Ishikawa (cell line): ENCODE measurements at regions not wholly inside any gene's neighbourhood (a gene's known extent, or its start where the extent isn't known, plus 50 kb on each side); places are given as distances from the start of the nearest gene placed in this dataset.

Experiments used
- CEBPB ChIP-seq: IDR thresholded peaks from 2 replicates; pipeline ENCODE4 v1.6.1; 2012
- CREB1 ChIP-seq: IDR thresholded peaks from 2 replicates; pipeline ENCODE4 v1.6.1; 2012; ENCODE audit warnings: low read depth
- EGR1 ChIP-seq: IDR thresholded peaks from 2 replicates; pipeline ENCODE4 v1.6.1; 2012
- EP300 ChIP-seq: IDR thresholded peaks from 2 replicates; pipeline ENCODE4 v1.6.1; 2012; ENCODE audit warnings: borderline replicate concordance
- FOXM1 ChIP-seq: IDR thresholded peaks from 2 replicates; pipeline ENCODE4 v1.6.1; 2012; ENCODE audit warnings: low read depth, borderline replicate concordance
- NFIC ChIP-seq: IDR thresholded peaks from 2 replicates; pipeline ENCODE4 v1.6.1; 2012
- RAD21 ChIP-seq: IDR thresholded peaks from 2 replicates; pipeline ENCODE4 v1.6.1; 2012; ENCODE audit warnings: low read depth
- REST ChIP-seq: IDR thresholded peaks from 2 replicates; pipeline ENCODE4 v1.6.1; 2012; ENCODE audit warnings: low read depth, mild to moderate bottlenecking
- TAF1 ChIP-seq: IDR thresholded peaks from 2 replicates; pipeline ENCODE4 v1.6.1; 2012; ENCODE audit warnings: low read depth, mild to moderate bottlenecking
- TCF12 ChIP-seq: IDR thresholded peaks from 2 replicates; pipeline ENCODE4 v1.6.1; 2012; ENCODE audit warnings: low read depth
- TEAD4 ChIP-seq: IDR thresholded peaks from 2 replicates; pipeline ENCODE4 v1.6.1; 2012
- YY1 ChIP-seq: IDR thresholded peaks from 2 replicates; pipeline ENCODE4 v1.6.1; 2012; ENCODE audit warnings: low read depth
- ZBTB7A ChIP-seq: IDR thresholded peaks from 2 replicates; pipeline ENCODE4 v1.6.1; 2012; ENCODE audit warnings: low read depth
- TF ChIP-seq, protein P1 (sequence below): IDR thresholded peaks from 2 replicates; pipeline ENCODE4 v1.6.1; 2012
- TF ChIP-seq, protein P2 (sequence below): IDR thresholded peaks from 2 replicates; pipeline ENCODE4 v1.6.1; 2012

DNA sequence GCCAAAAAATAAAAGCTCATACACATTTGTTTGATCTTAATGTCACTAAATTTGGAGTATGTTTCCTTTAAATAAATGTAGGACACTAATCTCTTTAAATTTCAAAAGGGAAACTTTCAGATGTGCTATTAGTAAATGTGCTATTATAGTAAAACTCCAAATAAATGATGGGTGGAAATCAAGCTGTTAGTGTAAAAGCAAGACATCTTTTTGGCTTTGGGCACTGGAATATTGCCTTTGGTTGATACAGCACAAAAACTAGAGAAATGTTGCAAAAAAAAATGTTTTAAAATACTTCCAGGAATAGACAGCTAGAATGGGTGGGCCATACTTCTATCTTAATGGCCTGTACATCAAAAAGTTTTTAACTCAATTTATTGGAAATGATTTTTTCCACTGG, 151.6 kb downstream of the FBXO8 start:
- no peak for TF ChIP-seq TCF12
- TF ChIP-seq EP300 = no peak
- TF ChIP-seq FOXM1 = no peak
- TF ChIP-seq TEAD4 = no peak
- no peak for TF ChIP-seq CEBPB
- TF ChIP-seq YY1 = no peak
- no peak for TF ChIP-seq ZBTB7A
- TF ChIP-seq EGR1 = no peak
- no peak for TF ChIP-seq REST
- TF ChIP-seq, protein P1, sequence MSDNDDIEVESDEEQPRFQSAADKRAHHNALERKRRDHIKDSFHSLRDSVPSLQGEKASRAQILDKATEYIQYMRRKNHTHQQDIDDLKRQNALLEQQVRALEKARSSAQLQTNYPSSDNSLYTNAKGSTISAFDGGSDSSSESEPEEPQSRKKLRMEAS = no peak
- TF ChIP-seq CREB1 = no peak
- TF ChIP-seq, protein P2, sequence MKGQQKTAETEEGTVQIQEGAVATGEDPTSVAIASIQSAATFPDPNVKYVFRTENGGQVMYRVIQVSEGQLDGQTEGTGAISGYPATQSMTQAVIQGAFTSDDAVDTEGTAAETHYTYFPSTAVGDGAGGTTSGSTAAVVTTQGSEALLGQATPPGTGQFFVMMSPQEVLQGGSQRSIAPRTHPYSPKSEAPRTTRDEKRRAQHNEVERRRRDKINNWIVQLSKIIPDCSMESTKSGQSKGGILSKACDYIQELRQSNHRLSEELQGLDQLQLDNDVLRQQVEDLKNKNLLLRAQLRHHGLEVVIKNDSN = no peak
- TF ChIP-seq NFIC = no peak

- TF ChIP-seq ZBTB7A (no peak), TAF1 (no peak), TEAD4 (no peak), EP300 (no peak), EGR1 (no peak), YY1 (no peak), REST (no peak), NFIC (no peak), CREB1 (no peak), TCF12 (no peak), FOXM1 (no peak), RAD21 (no peak)
- TF ChIP-seq, protein P1 = no peak
Measured at GRCh38 chr4:174122705-174123104, 160.8 kb downstream of the FBXO8 start.

DNA sequence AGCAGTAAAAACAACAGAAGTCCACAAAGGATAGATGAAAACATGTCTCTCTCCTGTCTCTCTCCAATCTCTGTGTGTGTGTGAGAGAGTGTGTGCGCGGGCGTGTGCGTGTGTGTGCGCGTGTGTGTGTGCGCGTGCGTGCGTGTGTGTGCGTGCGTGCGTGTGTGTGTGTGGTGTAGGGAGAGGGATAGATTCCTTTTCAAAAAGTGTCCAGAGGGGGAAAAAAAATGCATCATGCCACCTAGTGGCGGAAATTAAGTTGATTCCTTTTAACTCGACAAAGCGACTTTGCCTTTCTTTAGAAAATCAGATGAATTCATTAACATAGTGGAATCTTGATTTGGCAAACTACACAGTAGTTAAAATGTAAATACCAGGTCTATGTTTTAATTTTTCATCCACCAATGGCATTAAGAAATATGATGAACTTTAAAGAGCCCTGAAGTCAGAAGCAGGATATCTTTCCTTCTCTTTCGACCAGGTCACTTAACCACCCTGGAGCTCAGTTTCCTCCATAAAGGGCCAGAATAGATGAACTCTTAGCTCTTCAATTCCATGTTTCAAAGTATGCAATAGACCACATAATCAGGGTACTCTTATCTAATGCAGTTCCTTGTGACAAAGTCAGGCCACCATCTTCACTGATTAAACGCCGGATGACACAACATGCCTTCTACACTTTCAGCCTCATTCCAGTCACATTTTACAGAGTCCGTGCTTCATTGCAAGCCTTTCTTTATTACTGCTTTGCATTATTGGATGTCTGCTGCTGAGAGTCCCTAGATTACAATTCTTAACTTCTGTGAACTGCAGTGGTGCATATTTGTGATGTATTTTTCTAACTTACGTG, 162.8 kb downstream of the FBXO8 start:
- TF ChIP-seq TEAD4 (no peak), FOXM1 (no peak), RAD21 (peak; percentile 53), TCF12 (no peak), CREB1 (no peak), ZBTB7A (no peak), EGR1 (no peak)

DNA sequence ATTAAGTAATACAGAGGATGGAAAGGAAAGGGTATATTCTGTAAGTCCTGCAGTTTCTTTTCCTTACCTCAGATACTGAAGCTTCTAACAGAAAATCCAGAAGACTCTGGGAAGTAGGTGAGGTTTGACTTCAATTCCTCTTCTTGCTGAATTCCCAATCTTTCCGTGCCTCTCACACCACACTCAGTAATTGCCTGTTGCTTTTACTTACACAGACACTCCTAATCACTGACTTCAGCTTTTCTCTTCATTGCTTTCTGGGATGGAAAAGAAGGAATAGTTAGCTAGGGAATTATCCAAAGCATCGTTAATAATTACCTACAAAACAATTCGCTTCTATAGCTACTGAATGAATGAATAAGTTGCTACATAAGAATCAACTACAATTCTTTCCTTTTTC, 163.6 kb downstream of the FBXO8 start:
- no peak for TF ChIP-seq CEBPB
- no peak for TF ChIP-seq EP300
- no peak for TF ChIP-seq CREB1

DNA sequence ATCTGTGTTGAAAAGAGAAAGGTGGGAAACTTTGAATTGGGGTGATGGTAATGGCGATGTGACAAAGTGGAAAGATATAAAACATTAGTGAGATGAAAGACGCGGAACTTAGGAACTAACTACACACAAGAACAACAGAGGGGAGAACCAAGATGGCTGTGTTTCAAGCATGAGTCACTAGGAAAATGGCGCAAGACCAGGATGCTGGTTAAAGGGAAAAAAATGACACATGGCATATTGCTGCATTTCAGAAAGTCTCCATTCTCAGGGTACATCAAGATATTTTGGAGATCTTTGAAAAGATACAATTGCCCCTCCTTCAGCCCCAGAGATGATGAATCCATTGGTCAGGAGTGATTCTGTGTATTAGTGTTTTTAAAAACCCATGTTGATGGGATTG, 164.4 kb downstream of the FBXO8 start:
- TF ChIP-seq TAF1 (no peak), ZBTB7A (no peak), TCF12 (no peak), FOXM1 (no peak), EP300 (no peak), RAD21 (no peak), REST (no peak), EGR1 (no peak), NFIC (no peak), CREB1 (no peak)
- TF ChIP-seq, protein P2 = no peak
- TF ChIP-seq, protein P1 = no peak
